ENCODE measurements at regions not wholly inside any gene's neighbourhood (a gene's known extent, or its start where the extent isn't known, plus 50 kb on each side); places are given as distances from the start of the nearest gene placed in this dataset.

DNA sequence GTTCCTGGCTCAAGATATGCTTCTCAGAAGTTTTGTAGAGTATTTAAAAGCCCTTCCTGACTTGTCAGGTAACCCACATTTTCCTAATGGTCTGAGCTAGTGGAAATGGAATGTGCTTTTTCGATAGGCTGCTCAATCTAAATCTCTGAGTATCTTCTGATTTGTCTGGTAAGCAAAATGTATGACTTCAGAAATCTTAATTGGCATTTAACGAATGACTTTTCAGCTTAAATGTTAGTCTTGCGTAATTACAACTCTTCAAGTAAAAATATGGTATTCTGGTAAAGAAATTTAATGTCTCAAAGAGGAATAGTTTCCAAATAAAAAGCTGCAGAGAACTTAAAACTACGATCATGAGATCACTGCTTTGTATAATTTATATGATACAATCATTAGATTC is 379.1 kb downstream of the ANKRD50 start:
- TF ChIP-seq, protein P1, sequence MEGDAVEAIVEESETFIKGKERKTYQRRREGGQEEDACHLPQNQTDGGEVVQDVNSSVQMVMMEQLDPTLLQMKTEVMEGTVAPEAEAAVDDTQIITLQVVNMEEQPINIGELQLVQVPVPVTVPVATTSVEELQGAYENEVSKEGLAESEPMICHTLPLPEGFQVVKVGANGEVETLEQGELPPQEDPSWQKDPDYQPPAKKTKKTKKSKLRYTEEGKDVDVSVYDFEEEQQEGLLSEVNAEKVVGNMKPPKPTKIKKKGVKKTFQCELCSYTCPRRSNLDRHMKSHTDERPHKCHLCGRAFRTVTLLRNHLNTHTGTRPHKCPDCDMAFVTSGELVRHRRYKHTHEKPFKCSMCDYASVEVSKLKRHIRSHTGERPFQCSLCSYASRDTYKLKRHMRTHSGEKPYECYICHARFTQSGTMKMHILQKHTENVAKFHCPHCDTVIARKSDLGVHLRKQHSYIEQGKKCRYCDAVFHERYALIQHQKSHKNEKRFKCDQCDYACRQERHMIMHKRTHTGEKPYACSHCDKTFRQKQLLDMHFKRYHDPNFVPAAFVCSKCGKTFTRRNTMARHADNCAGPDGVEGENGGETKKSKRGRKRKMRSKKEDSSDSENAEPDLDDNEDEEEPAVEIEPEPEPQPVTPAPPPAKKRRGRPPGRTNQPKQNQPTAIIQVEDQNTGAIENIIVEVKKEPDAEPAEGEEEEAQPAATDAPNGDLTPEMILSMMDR (conservative IDR thresholded peaks at IDR 0.05; ENCODE audit: low read length), result no peak
- TF ChIP-seq EZH2phosphoT487 (IDR thresholded peaks at IDR 0.05; ENCODE audit: borderline replicate concordance, low read depth, low read length), result no peak

Measured in OCI-LY7 (cell line).